Thoracic aorta (tissue), 2 donors: ENCODE measurements at regions not wholly inside any gene's neighbourhood (a gene's known extent, or its start where the extent isn't known, plus 50 kb on each side); places are given as distances from the start of the nearest gene placed in this dataset.

ENCODE experiments used
- ATAC-seq: fragments of 150-250 bp; one replicate; pipeline ENCODE4 v1.8.0; 2017; ENCODE audit warnings: low read depth; ENCODE audit not compliant: insufficient number of reproducible peaks, low FRiP score
- DNase-seq: peaks from one replicate; pipeline ENCODE4 v3.0.0-alpha.2; 2020; ENCODE audit warnings: low spot score
- H3K27ac ChIP-seq, 2 donors: fragments of 200-600 bp; sonication (generic); 1 replicate in 1 of 2; 2 replicates in 1 of 2; pipeline ENCODE4 v1.5.1; 2016; ENCODE audit warnings: mild to moderate bottlenecking in 2 of 2, moderate library complexity in 2 of 2
- H3K27me3 ChIP-seq: fragments of 200-600 bp; sonication (generic); replicated peaks from 2 replicates; pipeline ENCODE4 v1.6.0; 2016; ENCODE audit warnings: mild to moderate bottlenecking; ENCODE audit not compliant: insufficient read depth
- H3K36me3 ChIP-seq: fragments of 200-600 bp; sonication (generic); one replicate; pipeline ENCODE4 v1.5.1; 2016
- H3K4me1 ChIP-seq, 2 donors: fragments of 200-600 bp; sonication (generic); 1 replicate in 1 of 2; 2 replicates in 1 of 2; pipeline versions ENCODE4 v1.5.1 to v1.6.0; 2016; ENCODE audit warnings: low read depth in 2 of 2, mild to moderate bottlenecking in 1 of 2; ENCODE audit not compliant: control insufficient read depth in 1 of 2
- H3K4me3 ChIP-seq: fragments of 200-600 bp; sonication (generic); 2 replicates; pipeline ENCODE4 v1.5.1; 2016; ENCODE audit warnings: mild to moderate bottlenecking
- H3K9me3 ChIP-seq: fragments of 200-600 bp; sonication (generic); 2 replicates; pipeline ENCODE4 v1.5.1; 2016
- TF ChIP-seq, protein P1 (sequence below): fragments of 200-600 bp; sonication (generic); IDR thresholded peaks from one replicate; pipeline ENCODE4 v1.5.1; 2019; ENCODE audit warnings: antibody characterized with exemption

DNA sequence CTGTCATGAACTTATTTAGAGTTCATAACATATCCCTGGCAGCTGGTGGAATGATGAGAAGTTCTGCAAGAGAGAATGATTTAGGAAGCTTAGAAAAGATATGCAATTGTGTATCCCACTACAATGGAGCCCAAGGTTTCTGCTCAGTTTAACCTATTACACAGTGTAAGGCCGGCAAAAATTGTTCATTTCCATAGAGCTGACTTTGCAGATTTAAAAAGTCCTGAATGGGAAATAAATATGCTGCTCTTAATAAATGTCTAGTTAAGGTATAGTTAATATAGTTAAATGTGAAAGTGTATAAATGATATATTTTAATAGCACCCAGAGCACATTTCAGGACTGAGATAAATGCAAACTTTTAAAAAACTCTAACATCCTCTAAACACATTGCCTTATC is 149.9 kb downstream of the EVX1 start:
- TF ChIP-seq, protein P1, sequence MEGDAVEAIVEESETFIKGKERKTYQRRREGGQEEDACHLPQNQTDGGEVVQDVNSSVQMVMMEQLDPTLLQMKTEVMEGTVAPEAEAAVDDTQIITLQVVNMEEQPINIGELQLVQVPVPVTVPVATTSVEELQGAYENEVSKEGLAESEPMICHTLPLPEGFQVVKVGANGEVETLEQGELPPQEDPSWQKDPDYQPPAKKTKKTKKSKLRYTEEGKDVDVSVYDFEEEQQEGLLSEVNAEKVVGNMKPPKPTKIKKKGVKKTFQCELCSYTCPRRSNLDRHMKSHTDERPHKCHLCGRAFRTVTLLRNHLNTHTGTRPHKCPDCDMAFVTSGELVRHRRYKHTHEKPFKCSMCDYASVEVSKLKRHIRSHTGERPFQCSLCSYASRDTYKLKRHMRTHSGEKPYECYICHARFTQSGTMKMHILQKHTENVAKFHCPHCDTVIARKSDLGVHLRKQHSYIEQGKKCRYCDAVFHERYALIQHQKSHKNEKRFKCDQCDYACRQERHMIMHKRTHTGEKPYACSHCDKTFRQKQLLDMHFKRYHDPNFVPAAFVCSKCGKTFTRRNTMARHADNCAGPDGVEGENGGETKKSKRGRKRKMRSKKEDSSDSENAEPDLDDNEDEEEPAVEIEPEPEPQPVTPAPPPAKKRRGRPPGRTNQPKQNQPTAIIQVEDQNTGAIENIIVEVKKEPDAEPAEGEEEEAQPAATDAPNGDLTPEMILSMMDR: no peak

DNA sequence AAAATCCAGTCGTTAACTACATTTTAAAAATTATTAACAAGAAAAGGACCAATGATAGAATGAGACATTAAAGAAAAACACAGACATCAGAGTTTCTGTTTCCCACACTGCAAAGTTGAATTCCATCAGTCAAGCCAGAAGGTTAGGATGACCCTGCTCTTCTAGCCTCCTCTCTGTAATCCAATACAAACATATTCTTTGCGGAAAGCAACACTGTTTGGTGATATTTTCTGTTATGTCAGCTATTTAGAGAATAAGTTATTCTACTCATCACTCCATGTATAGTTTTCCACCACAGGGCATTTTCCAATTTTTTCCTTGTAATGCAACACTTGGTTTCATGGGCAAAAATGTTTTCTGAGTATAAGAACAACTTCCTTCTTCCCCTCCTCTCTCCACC is 152.3 kb downstream of the EVX1 start:
- Histone ChIP-seq H3K27me3 (no peaks in the 10 kb centered on the region), H3K4me3 (no peak overlapping the region), H3K36me3 (no peaks in the 10 kb centered on the region), H3K4me1 (no peaks in the 10 kb centered on the region), H3K27ac (no peak overlapping the region), H3K9me3 (no peaks in the 10 kb centered on the region)
- ATAC-seq (no peak), DNase-seq (no peak)
- TF ChIP-seq, protein P1: no peak

More for the DNA sequence above, 149.9 kb downstream of the EVX1 start:
- Histone ChIP-seq H3K27me3 (no peaks in the 10 kb centered on the region), H3K4me1 (peaks cover 0 to 12% of the 10 kb centered on the region in 2 donors), H3K4me3 (no peak overlapping the region), H3K36me3 (no peaks in the 10 kb centered on the region), H3K9me3 (no peaks in the 10 kb centered on the region), H3K27ac (no peak overlapping the region)
- ATAC-seq (no peak), DNase-seq (no peak)

DNA sequence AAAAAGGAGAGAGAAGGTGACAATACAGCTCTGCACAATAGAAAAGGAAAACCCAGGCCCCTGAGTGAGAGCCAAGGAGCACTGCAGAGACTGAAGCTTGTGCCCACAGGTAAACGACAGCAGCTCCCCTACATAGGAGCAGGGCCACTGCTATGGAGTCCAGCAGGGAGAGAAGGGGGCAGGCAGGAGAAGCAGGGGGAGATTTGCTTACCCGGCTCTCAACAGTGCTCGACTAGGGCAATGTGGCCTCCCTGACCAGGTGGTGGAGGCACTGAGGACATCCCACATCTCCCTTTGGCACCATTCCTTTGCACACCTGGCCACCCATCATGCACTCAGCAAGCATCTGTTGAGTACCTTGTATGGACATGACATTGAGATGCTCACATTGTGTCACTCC is 153.0 kb downstream of the EVX1 start:
- TF ChIP-seq, protein P1: no peak
- no peak for ATAC-seq
- DNase-seq: no peak
- Histone ChIP-seq H3K36me3 (no peaks in the 10 kb centered on the region), H3K9me3 (no peaks in the 10 kb centered on the region), H3K27me3 (no peaks in the 10 kb centered on the region), H3K27ac (no peak overlapping the region), H3K4me3 (no peak overlapping the region), H3K4me1 (no peaks in the 10 kb centered on the region)

DNA sequence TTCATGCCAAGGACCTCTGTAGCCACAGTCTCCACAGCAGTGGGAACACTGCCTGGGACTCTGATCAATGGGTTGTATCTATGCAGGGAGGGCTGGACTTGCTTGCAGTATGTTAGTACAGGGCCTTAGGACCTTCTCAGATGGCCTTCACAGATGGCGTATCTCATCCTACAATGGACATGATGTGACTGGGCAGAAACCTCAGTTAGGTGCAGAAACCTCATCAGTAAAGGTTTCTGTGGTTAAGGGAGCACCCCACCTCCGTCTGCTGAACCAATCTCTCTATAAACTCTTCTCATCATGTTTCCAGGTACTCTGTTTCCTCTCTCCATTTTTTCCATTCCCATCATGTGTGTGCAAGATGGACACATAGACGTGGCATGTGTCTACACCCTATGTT is 154.9 kb downstream of the EVX1 start:
- no peak overlapping the region for H3K27ac ChIP-seq
- no peaks in the 10 kb centered on the region for H3K4me1 ChIP-seq
- DNase-seq (no peak), ATAC-seq (no peak)
- TF ChIP-seq, protein P1: no peak
- no peak overlapping the region for H3K4me3 ChIP-seq
- H3K27me3 ChIP-seq: no peaks in the 10 kb centered on the region
- no peaks in the 10 kb centered on the region for H3K36me3 ChIP-seq
- H3K9me3 ChIP-seq: no peaks in the 10 kb centered on the region

DNA sequence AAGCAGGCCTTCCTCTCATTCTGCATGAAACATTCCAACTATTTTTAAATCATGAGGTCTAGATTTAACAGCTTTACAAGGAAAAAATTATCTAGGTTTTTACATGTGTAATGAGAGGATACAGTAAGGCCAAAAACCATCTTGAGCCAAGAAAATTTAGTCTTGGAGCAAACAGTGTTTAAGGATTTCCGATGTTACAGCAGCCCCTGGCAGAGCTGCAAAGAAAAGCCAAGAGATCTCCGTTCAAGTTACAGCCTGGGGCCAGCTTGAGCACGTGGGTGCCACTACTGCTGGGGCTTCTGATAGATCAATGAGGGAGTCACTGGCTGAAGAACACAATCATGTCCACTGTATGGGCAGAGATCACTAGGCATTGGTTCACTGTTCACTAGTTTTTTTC is 156.2 kb downstream of the EVX1 start:
- no peaks in the 10 kb centered on the region for H3K36me3 ChIP-seq
- no peaks in the 10 kb centered on the region for H3K27me3 ChIP-seq
- no peak overlapping the region for H3K27ac ChIP-seq
- TF ChIP-seq, protein P1: no peak
- H3K9me3 ChIP-seq: no peaks in the 10 kb centered on the region
- no peaks in the 10 kb centered on the region for H3K4me1 ChIP-seq
- ATAC-seq (no peak), DNase-seq (no peak)
- H3K4me3 ChIP-seq: no peak overlapping the region
